Right ventricle myocardium inferior (tissue), 1 donor: ENCODE measurements at regions not wholly inside any gene's neighbourhood (a gene's known extent, or its start where the extent isn't known, plus 50 kb on each side); places are given as distances from the start of the nearest gene placed in this dataset.
A peak's percentile ranks its signal among the peaks of the same experiment; 100 is the strongest.
"Not testable (repeated sequence)": the region's sequence is repeated elsewhere in the genome, so short reads cannot be mapped to it uniquely, and the experiment has no call there.

Experiments
- ATAC-seq: fragments of 200-7000 bp; cut with Tn5 transposase; one replicate; pipeline ENCODE4 v1.9.1; 2020; ENCODE audit warnings: mild to moderate bottlenecking, moderate library complexity
- DNase-seq: peaks from one replicate; pipeline ENCODE4 v3.0.0; 2021; ENCODE audit errors: missing footprints
- intact Hi-C: fragments of 100-400 bp; cut with DNase I; formaldehyde crosslinking; loops from one replicate; pipeline ENCODE4 v1.11.0; 2022
- donor health status: DM: no; HTN: yes; CAD: no; lungs with severe emphysema.

GRCh38 chr10:114872519-114873087, 51.0 kb downstream of the FHIP2A start:
- ATAC-seq = no peak
- intact Hi-C loops = no loop called here
- DNase-seq = no peak

- intact Hi-C loops = no loop called here
- DNase-seq (peak; percentile 72), ATAC-seq (peak; percentile 42)
Observed at GRCh38 chr10:114874827-114875411, 53.3 kb downstream of the FHIP2A start.

GRCh38 chr10:114875590-114876081, 54.1 kb downstream of the FHIP2A start:
- ATAC-seq, intact Hi-C loops, DNase-seq: not testable (repeated sequence)

- peak; percentile 7 for ATAC-seq
- no peak for DNase-seq
- intact Hi-C loops = no loop called here
Observed at GRCh38 chr10:114876169-114876568, 54.6 kb downstream of the FHIP2A start.

- DNase-seq = peak; percentile 81
- intact Hi-C loops = loop anchor here (1.0 kb wide), 1 partner anchor 253 kb away; no protein-coding TSS in a partner anchor
- peak; percentile 69 for ATAC-seq
Observed at GRCh38 chr10:114876602-114877300, 55.2 kb downstream of the FHIP2A start.

GRCh38 chr10:114877301-114877644, 55.7 kb downstream of the FHIP2A start:
- DNase-seq = no peak
- intact Hi-C loops = loop anchor here (1.0 kb wide), 1 partner anchor 252 kb away; no protein-coding TSS in a partner anchor
- ATAC-seq = no peak

GRCh38 chr10:114879093-114879492, 57.5 kb downstream of the FHIP2A start:
- no peak for DNase-seq
- no peak for ATAC-seq
- intact Hi-C loops = no loop called here

GRCh38 chr10:114879541-114880158, 58.1 kb downstream of the FHIP2A start:
- intact Hi-C loops = no loop called here
- no peak for DNase-seq
- ATAC-seq = no peak

GRCh38 chr10:114881417-114881816, 56.6 kb upstream of the TRUB1 start:
- ATAC-seq = no peak
- intact Hi-C loops = no loop called here
- DNase-seq = no peak

- DNase-seq (no peak), ATAC-seq (no peak)
- intact Hi-C loops = no loop called here
Observed at GRCh38 chr10:114881901-114882300, 56.1 kb upstream of the TRUB1 start.

GRCh38 chr10:114885443-114885842, 52.6 kb upstream of the TRUB1 start:
- ATAC-seq (no peak), DNase-seq (no peak)
- intact Hi-C loops = no loop called here
